ENCODE measurements at regions not wholly inside any gene's neighbourhood (a gene's known extent, or its start where the extent isn't known, plus 50 kb on each side); places are given as distances from the start of the nearest gene placed in this dataset.

DNA sequence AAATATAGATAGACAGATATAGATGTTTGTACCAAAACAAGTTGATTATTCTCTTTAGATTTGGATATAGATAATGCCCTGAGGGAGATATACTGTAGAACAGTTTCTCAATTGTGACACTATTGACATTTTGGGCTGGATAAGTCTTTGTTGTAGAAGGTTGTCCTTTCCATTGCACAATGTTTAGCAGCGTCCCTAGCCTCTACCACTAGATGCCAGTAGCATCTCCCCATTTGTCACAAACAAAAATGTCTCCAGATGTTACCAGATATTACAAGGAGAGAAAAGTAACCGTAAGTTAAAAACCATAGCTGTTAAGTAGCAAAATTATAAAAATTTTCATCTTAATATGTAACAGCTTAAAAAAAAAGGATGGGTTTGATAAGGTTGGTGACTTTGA lies 2595.3 kb downstream of the ARAP2 start:
- no peak overlapping the region for H3K9ac ChIP-seq (ENCODE audit: low read length in 3 of 3)
- no peak for FAIRE-seq
- H3K27me3 ChIP-seq (ENCODE audit: control insufficient read depth, insufficient read depth, low read length) = no peaks in the 10 kb centered on the region
- TF ChIP-seq CTCF (IDR thresholded peaks at IDR 0.05; ENCODE audit: borderline replicate concordance, extremely low read depth, insufficient read depth) = no peak
- H3K36me3 ChIP-seq (ENCODE audit: control insufficient read depth in 2 of 3, insufficient read depth in 3 of 3, low read length in 3 of 3) = no peaks in the 10 kb centered on the region
- intact Hi-C loops (cut with DNase I) = no loop called here
- peak in 1 of 5 donors; percentile 16 for DNase-seq
- H3K9me3 ChIP-seq (ENCODE audit: control insufficient read depth in 2 of 3, insufficient read depth in 1 of 3, low read length in 3 of 3) = no peaks in the 10 kb centered on the region
- no peak overlapping the region for H3K4me3 ChIP-seq (ENCODE audit: low read length in 3 of 3)
- H3K27ac ChIP-seq (ENCODE audit: low read depth in 2 of 2, low read length in 2 of 2) = no peak overlapping the region
- no peaks in the 10 kb centered on the region for H3K4me1 ChIP-seq (ENCODE audit: control insufficient read depth in 2 of 3, insufficient read depth in 2 of 3, low read depth in 1 of 3, low read length in 3 of 3)

- Histone ChIP-seq H3K27ac (ENCODE audit: low read depth in 2 of 2, low read length in 2 of 2) (no peak overlapping the region), H3K4me3 (ENCODE audit: low read length in 3 of 3) (no peak overlapping the region), H3K9ac (ENCODE audit: low read length in 3 of 3) (no peak overlapping the region), H3K27me3 (ENCODE audit: control insufficient read depth, insufficient read depth, low read length) (no peaks in the 10 kb centered on the region), H3K4me1 (ENCODE audit: control insufficient read depth in 2 of 3, insufficient read depth in 2 of 3, low read depth in 1 of 3, low read length in 3 of 3) (no peaks in the 10 kb centered on the region), H3K9me3 (ENCODE audit: control insufficient read depth in 2 of 3, insufficient read depth in 1 of 3, low read length in 3 of 3) (no peaks in the 10 kb centered on the region), H3K36me3 (ENCODE audit: control insufficient read depth in 2 of 3, insufficient read depth in 3 of 3, low read length in 3 of 3) (no peaks in the 10 kb centered on the region)
- no peak for FAIRE-seq
- intact Hi-C loops (cut with DNase I) = no loop called here
- no peak for DNase-seq
- TF ChIP-seq CTCF (IDR thresholded peaks at IDR 0.05; ENCODE audit: borderline replicate concordance, extremely low read depth, insufficient read depth) = no peak
These were observed 2594.8 kb downstream of the ARAP2 start for GRCh38 chr4:33649471-33649870.

GRCh38 chr4:33650036-33650435 lies 2594.3 kb downstream of the ARAP2 start:
- no peak for TF ChIP-seq CTCF (IDR thresholded peaks at IDR 0.05; ENCODE audit: borderline replicate concordance, extremely low read depth, insufficient read depth)
- DNase-seq = no peak
- Histone ChIP-seq H3K4me3 (ENCODE audit: low read length in 3 of 3) (no peak overlapping the region), H3K36me3 (ENCODE audit: control insufficient read depth in 2 of 3, insufficient read depth in 3 of 3, low read length in 3 of 3) (no peaks in the 10 kb centered on the region), H3K9ac (ENCODE audit: low read length in 3 of 3) (no peak overlapping the region), H3K27me3 (ENCODE audit: control insufficient read depth, insufficient read depth, low read length) (no peaks in the 10 kb centered on the region), H3K4me1 (ENCODE audit: control insufficient read depth in 2 of 3, insufficient read depth in 2 of 3, low read depth in 1 of 3, low read length in 3 of 3) (no peaks in the 10 kb centered on the region), H3K9me3 (ENCODE audit: control insufficient read depth in 2 of 3, insufficient read depth in 1 of 3, low read length in 3 of 3) (no peaks in the 10 kb centered on the region), H3K27ac (ENCODE audit: low read depth in 2 of 2, low read length in 2 of 2) (no peak overlapping the region)
- no peak for FAIRE-seq
- intact Hi-C loops (cut with DNase I) = no loop called here

GRCh38 chr4:33658971-33659370 lies 2585.3 kb downstream of the ARAP2 start:
- intact Hi-C loops (cut with DNase I) = no loop called here

More at GRCh38 chr4:33658971-33659370, 2585.3 kb downstream of the ARAP2 start:
- no peak overlapping the region for H3K4me3 ChIP-seq (ENCODE audit: low read length in 3 of 3)
- H3K27ac ChIP-seq (ENCODE audit: low read depth in 2 of 2, low read length in 2 of 2) = no peak overlapping the region
- TF ChIP-seq CTCF (IDR thresholded peaks at IDR 0.05; ENCODE audit: borderline replicate concordance, extremely low read depth, insufficient read depth) = no peak
- no peak overlapping the region for H3K9ac ChIP-seq (ENCODE audit: low read length in 3 of 3)
- DNase-seq (no peak), FAIRE-seq (no peak)
- H3K36me3 ChIP-seq (ENCODE audit: control insufficient read depth in 2 of 3, insufficient read depth in 3 of 3, low read length in 3 of 3) = no peaks in the 10 kb centered on the region
- no peaks in the 10 kb centered on the region for H3K27me3 ChIP-seq (ENCODE audit: control insufficient read depth, insufficient read depth, low read length)
- no peaks in the 10 kb centered on the region for H3K4me1 ChIP-seq (ENCODE audit: control insufficient read depth in 2 of 3, insufficient read depth in 2 of 3, low read depth in 1 of 3, low read length in 3 of 3)
- peaks cover 0 to 3% (median 0%) of the 10 kb centered on the region in 3 donors for H3K9me3 ChIP-seq (ENCODE audit: control insufficient read depth in 2 of 3, insufficient read depth in 1 of 3, low read length in 3 of 3)

Data from kidney (tissue), 13 donors.